ENCODE measurements at regions not wholly inside any gene's neighbourhood (a gene's known extent, or its start where the extent isn't known, plus 50 kb on each side); places are given as distances from the start of the nearest gene placed in this dataset.

GRCh38 chr13:81781471-81781870, 1440.5 kb upstream of the SPRY2 start:
- TF ChIP-seq RAD51 (IDR thresholded peaks at IDR 0.05) (no peak), POLR2AphosphoS5 (IDR thresholded peaks at IDR 0.05; ENCODE audit: low read length) (no peak), CTCF (IDR thresholded peaks at IDR 0.05 in 2 of 3, conservative IDR thresholded peaks at IDR 0.05 in 1 of 3; ENCODE audit: control insufficient read depth in 2 of 3, extremely low read depth in 1 of 3, insufficient read depth in 1 of 3, low read depth in 3 of 3, low read length in 3 of 3) (no peak), SMC3 (IDR thresholded peaks at IDR 0.05; ENCODE audit: borderline replicate concordance, low read length) (no peak), CEBPB (IDR thresholded peaks at IDR 0.05; ENCODE audit: borderline replicate concordance in 1 of 2, low read depth in 2 of 2, low read length in 2 of 2) (no peak), ATF3 (IDR thresholded peaks at IDR 0.05; ENCODE audit: borderline replicate concordance, extremely low read depth, low read depth, low read length) (no peak), POLR2A (IDR thresholded peaks at IDR 0.05; ENCODE audit: low read depth, low read length) (no peak), REST (IDR thresholded peaks at IDR 0.05; ENCODE audit: low read depth, low read length) (no peak)

All from GM12878 (cell line).